HG02970 (cell line): ENCODE measurements at regions not wholly inside any gene's neighbourhood (a gene's known extent, or its start where the extent isn't known, plus 50 kb on each side); places are given as distances from the start of the nearest gene placed in this dataset.

Experiments
- ATAC-seq: cut with Tn5 transposase; IDR thresholded peaks from one replicate; pipeline ENCODE4 v1.9.1; 2021; ENCODE audit warnings: mild to moderate bottlenecking, moderate library complexity, moderate number of reproducible peaks; ENCODE audit not compliant: unreplicated experiment, low FRiP score

DNA sequence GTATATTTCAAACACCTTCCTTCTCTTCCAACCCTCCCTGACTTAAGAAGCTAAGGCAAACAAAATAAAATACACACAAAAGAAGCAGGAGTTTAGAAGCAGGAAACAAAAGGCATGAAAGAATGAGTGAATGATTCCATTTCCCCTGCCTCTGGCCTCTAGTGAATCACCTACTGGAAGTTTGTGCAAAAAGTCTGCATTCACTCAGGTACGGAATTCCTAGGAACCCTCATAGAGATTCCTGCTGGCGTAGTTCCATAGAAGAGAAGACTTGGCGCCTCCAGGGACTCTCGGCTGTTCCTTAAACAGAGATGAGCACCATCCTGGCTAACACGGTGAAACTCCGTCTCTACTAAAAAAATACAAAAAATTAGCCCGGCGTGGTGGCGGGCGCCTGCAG, 125.9 kb upstream of the TBL1X start:
- ATAC-seq: no peak

DNA sequence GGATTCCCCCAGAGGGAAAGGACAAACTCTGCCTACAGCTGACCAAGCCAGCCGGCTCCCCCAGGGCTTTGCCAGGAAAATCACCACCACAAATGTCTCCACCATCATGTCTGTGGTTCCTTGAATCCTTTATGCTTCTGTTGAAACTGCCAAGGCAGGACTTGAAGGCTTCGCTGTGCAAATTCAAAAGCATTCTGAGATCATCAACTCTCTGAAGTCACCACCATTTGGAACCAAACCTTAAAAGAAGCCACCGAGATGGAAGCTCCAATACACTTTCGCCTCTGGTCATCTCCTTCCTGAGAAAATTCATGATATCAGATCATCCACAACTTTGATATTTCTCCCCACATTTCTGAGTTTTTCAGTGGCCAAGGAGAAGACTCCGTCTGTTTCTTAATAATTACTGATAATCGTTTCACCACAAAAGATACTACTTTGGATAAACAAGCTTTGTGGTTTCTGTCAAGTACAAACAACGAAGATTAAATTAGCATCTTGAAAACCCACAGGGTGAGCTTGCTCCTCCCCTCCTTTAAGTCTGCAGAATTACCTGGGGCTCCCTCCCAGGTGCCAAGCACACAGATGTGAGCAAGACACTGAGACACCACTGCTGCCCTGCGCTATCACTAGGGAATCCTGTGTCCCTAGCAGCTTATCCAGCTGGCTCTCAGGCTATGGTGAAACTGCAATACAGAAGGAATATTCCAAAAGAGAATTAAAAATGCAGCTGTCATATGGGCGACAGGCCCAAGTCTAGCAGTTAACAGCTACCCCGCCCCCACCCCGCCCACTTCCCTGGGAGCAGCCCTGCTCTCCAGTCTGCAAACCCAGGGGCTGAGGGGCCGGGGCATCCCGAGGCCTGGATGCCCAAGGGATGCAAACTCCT, 125.0 kb upstream of the TBL1X start:
- no peak for ATAC-seq

- peak; percentile 30 for ATAC-seq
Measured at GRCh38 chrX:9340598-9341290, 124.1 kb upstream of the TBL1X start.

DNA sequence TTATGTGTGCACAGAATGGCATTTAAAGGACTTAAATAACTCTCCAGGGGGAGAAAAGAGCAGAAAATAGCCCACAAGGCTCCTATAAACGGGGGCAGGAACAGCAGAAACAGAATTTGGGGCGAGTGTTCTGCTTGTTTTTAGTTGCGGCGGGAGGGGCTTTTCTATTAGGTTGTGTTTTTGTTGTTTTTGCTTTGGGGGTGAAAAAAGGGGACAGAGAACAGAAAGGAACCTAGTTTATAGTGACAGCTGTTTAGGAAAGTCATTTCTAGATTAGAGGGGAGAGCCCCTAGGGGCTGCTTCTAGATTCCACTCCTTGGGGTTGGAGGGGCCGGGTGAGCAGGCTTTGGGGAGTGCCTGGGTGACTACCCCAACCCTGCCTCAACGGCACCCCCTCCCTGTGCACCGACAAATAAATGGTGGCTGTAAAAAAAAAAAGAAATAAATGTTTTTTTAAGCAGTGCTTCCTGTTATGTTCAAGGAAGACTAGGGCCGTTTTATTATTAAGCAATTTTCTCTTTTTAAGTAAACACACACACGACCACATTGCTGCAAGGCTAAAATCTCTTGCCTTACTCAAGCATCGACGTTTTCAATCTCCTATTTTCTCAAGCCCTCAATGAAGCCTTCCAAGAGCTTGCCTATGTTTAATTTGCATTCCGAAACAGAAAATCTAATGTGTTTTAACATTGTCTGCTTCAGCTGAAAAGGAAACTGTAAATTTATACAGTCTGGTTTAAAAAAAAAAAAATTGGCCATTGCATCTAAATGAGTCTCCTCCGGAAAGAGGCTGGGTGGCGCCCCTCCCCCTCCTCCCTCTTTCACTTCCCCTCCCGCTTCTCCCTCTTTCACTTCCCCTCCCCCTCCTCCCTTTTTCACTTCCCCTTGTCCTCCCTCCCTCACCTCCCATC, 123.3 kb upstream of the TBL1X start:
- peak; percentile 66 for ATAC-seq

DNA sequence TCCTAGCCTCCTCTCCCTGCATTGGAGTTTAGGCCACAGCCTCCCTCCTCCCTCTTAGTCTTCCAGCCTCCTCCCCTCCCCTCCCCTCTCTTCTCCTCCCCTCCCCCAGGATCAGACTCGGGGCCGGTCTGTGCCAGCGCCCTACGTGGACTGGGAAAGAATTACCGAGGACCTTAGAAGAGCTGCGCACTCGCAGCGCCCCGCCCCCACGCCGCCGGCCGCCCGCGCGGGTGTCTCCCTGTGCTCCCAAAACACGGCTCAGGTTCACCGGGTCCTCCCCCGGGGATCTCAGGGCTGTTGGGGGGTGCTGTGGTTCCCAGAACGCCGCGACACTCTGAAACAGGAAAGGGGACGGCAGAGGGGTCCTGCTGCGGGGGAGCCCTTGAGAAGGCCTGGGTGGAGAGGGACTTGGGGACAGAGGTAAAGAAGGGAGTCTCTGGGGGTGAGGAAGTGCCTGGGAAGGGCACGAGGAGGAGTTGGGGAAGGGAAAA, 122.3 kb upstream of the TBL1X start:
- no peak for ATAC-seq

GRCh38 chrX:9343971-9344370, 120.9 kb upstream of the TBL1X start:
- ATAC-seq: no peak

- ATAC-seq: no peak
Measured at GRCh38 chrX:9345957-9346356, 118.9 kb upstream of the TBL1X start.

- no peak for ATAC-seq
Measured at GRCh38 chrX:9349572-9350494, 115.0 kb upstream of the TBL1X start.

- ATAC-seq: no peak
Measured at GRCh38 chrX:9351126-9351525, 113.7 kb upstream of the TBL1X start.

GRCh38 chrX:9352243-9352642, 112.6 kb upstream of the TBL1X start:
- ATAC-seq: peak; percentile 45

DNA sequence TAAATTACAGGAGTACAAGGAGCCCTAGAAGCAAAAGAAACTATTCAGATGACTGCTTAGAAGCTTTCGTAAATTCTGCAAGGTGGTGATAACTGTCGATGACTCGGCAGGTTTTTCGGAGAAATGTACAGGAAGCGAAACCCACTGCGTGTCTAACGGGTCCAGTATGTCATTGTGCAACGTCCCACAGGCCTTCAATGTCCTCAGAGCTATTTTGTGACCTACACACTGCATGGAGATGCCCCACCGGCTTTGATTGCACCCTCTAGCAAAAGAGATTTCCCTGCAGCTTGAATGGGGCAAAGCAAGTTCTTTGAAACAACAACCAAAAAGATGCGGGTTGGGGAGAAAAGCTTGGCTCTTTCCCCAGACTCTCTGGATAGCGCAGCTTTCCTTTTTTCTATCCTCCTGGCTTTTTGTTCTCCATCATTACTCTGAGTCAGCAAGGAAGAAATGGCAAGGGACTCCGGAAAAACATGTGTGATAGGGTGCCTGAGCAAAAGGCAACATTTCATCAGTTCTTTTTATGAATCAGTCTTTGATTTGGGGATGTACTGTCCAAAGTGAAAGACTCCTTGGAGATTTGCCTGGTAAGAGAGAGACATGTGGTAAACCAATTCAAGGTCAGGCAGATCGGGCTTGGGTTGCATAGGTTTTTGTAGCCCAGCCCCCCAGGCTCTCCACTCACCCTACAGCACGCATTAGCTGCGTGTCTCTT, 112.0 kb upstream of the TBL1X start:
- ATAC-seq: peak; percentile 63

GRCh38 chrX:9354918-9355317, 109.9 kb upstream of the TBL1X start:
- ATAC-seq: no peak

DNA sequence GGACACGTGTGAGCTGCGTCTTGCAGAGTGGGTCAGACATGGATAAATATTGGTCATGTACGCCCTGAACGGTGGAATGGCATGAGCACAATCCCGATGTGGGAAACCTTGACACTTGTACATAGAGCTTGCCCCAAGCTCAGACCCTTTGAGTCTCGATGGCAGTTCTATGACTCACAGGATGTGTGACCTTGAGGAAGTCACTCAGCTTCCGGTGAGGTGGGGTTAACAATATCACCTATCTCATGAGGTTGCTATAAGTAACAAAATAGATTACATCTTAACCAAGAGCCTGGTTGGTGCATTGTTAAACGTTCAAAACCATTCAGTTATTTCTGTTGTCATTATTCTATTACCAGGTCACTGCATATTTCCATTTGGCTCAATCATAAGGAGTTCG, 109.1 kb upstream of the TBL1X start:
- ATAC-seq: no peak

DNA sequence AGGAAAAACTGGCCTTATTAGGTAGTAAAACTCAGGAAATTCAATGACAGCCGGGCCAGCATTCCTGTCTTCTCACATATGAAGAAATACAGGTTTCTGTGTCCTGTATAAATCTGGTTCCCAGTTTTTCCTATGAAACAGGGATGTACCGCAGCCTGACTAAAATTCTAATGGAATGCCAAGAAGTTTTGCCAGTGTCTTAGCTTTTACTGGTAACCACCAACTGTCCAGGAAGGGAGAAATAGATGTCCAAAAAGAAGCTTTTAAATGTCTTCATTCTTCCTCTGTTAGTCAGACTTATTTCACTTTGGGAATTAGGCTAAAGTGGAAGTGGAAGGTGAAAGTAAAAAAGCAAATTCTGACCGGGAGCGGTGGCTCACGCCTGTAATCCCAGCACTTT, 108.0 kb upstream of the TBL1X start:
- no peak for ATAC-seq

- ATAC-seq: no peak
Measured at GRCh38 chrX:9357518-9358114, 107.2 kb upstream of the TBL1X start.

GRCh38 chrX:9362363-9362928, 102.4 kb upstream of the TBL1X start:
- ATAC-seq: no peak

- no peak for ATAC-seq
Measured at GRCh38 chrX:9367421-9367820, 97.4 kb upstream of the TBL1X start.

DNA sequence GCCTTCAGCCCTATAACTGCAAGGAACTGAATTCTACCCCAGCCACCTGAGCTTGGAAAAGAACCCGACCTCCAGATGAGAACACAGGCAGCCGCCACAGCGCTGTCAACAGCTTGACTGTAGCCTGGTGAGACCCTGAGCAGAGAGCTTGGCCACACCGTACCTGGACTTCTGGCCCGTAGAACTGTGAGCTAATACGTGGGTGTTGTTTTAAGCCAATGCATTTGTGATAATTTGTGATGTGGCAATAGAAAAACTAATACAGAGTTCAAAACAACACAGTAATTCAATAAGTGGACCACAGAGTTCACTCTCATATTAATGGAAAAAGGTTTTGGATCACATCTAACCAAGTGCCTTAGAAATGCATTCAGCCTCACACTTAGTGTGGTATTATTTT, 96.6 kb upstream of the TBL1X start:
- ATAC-seq: no peak
